GM11168 (cell line): ENCODE measurements at regions not wholly inside any gene's neighbourhood (a gene's known extent, or its start where the extent isn't known, plus 50 kb on each side); places are given as distances from the start of the nearest gene placed in this dataset.

Experiments used
- in situ Hi-C: fragments of 300-500 bp; cut with MboI; formaldehyde crosslinking; loops from one replicate; pipeline ENCODE4 v1.12.0; 2022; ENCODE audit warnings: low sequenced_read_pairs; ENCODE audit not compliant: unreplicated experiment

DNA sequence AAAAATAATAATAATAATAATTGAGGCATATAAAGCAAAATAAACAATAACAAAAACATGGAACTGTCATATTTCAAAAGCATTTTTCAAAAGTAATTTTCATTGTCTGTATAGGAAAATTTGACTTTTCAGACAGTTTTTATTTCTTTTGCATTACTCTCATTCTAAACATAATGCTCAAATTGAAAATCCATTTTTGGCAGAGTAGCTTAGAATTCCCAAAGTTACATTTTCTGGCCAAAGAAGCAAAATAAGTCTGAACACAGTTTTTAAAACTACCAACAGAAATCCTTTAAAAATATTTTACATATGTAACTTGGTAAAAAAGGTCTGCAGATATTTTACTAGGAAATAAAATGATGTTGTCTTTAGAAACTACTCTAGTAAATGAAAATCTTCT, 535.4 kb downstream of the ANKRD7 start:
- in situ Hi-C loops = no loop called here

DNA sequence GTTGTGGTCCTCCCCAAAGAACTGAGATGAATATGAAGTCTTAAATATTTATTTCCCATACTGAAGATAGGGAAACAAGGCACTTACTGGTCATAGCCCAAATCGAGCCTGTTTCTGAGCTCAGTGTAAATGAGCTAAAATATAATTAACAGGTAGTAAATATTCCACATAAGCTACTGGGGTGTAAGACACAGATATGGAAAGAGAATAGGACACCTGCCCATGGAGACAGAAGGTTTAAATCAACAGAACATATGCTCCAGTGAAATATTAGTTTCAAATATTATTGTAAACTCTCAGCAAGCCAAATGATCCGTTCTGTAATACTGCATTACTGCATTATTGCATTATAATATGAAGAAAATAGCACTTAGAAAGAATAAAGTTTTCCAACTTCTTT, 537.9 kb downstream of the ANKRD7 start:
- in situ Hi-C loops = no loop called here

DNA sequence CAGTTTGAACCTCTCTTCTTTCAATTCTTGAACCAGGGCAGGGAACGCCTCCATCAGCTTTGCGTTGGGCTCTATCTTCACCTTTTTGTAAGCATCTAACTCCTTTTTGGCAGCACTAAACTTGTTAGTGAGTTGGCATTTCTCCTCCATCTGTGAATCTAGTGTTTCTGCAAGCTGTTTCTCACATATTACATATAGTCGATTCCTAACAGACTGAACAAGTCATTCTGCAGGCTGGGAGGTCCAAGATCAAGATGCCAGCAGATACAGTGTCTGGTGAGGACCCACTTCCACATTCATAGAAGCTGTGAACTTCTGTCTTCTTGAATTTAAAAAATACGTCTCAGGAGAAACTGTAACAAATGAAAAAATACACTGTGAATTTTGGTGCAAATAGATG, 539.7 kb downstream of the ANKRD7 start:
- in situ Hi-C loops = no loop called here

DNA sequence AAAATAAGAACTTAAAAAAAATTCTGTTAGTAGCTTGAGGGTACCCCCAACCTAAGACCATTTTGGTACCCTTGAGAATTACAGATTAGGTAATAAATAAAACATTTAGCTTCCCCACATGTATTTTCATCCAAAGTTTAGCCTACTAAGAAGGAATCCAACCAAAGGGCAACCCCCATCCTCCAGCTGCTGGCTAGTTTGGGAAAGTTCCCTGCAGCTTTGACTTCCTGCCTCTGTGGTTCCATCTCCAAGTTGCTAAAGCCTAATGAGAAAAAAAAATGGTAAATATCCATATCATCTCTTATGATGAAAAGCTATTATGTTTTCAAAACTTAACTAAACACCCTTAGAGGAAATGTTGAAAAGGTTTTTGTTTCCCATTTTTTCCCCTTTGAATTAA, 547.2 kb downstream of the ANKRD7 start:
- in situ Hi-C loops = no loop called here

DNA sequence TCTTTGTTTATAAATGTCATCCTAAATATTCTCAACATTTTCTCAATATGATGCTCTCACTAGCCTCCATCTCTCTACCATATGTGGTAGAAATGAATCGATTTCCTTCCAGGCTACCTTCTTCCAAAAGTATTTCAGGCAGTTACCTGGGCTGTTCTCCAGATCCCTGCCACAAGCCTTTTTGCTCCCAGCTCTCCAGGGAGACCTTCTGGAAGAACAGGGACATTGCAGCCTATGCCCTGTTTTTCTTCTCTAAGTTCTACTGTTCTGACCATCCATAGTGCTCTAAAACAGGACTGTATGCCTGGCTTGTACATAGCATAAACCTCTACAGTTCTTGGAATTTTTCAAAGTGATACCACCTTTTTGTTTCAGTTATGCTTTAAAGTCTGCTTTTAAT, 552.8 kb downstream of the ANKRD7 start:
- in situ Hi-C loops = no loop called here

DNA sequence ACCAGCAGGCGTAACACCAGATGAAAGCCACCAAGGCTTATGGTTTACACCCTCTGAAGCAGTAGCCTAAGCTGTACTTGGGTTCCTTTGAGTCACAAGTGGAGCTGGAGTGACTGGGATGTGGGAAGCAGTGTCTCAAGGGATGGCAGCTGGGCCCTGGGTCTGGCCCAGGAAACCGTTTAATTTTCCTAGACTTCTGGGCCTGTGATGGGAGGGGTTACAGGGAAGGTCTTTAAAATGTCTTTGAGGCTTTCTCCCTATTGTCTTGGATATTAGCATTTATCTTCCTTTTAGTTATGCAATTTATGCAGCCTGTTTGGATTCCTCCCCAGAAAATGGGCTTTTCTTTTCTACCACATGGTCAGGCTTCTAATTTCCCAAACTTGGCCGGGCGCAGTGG, 568.2 kb downstream of the ANKRD7 start:
- in situ Hi-C loops = no loop called here

DNA sequence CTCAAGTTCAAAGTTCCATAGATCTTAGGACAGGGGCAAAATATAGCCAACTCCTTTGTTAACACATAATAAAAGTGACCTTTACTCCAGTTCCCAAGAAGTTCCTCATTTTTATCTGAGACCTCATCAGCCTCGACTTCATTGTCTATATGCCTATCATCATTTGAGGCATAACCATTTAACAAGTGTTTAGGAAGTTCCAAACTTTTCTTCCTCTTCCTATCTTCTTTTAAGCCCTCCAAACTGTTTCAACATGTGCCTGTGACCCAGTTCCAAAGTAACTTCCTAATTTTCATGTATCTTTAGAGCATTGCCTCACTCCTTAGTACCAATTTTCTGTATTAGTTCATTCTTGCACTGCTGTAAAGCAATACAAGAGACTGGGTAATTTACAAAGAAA, 569.1 kb downstream of the ANKRD7 start:
- in situ Hi-C loops = no loop called here

DNA sequence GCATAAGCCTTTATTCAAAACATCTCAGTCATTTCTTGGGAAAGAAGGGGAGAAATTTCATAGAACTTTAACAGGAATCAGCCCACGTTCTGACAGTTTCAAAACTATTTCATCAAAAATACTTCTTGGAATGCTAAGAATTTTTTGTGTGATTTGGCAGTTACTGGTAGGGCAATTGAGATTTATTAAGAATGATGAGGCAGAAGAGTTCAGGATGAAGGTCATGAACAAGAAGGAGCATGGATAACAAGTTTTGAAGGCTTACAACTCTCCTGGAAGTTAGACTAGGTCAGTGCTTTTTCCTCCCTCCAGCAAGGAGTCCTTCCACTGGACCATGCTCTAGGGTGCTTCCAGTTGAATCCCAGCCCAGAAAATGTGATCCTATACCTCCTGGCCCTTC, 569.9 kb downstream of the ANKRD7 start:
- in situ Hi-C loops = no loop called here

DNA sequence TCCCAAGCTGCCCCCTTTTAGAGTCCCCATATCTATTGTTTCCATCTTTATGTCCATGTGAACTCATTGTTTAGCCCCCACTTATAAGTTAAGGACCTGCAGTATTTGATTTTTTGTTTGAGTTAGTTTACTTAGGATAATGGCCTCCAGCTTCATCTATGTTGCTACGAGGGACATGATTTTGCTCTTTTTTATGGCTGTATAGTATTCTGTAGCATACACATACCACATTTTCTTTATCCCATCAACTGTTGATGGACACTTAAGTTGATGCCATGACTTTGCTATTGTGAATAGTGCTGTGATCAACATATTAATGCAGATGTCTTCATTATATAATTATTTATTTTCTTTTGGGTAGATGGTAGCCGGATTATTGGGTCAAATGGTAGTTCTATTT, 576.9 kb downstream of the ANKRD7 start:
- in situ Hi-C loops = no loop called here

DNA sequence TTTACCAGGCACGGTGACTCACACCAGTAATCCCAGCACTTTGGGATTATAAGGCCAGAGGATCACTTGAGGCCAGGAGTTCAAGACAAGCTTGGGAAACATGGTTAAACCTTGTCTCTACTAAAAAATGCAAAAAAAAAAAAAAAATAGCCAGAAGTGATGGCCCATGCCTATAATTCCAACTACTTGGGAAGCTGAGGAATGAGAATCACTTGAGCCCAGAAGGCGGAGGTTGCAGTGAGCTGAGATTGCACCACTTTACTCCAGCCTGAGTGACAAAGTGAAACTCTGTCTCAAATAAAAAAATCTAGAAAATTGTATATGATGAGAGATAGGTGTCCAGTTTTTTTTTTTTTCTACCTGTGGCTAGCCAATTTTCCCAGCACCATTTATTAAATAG, 578.2 kb downstream of the ANKRD7 start:
- in situ Hi-C loops = no loop called here

DNA sequence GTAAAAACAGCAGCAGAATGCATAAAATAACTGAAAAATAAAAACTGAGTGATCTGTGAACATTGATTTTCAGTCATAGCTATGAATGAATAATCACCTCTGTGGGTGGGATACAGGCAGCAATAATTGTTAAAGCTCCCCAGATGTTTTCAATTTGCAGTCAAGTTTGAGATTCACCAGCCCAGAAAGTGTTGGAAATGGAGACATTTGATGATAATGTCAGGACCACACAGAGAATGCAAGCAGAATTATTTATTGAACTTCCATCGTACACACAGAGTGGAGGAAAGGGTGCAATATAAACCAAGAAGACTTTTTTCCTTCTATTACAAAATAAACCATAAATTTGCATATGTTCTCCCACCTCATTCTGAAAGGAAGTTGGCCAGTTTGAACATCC, 601.7 kb downstream of the ANKRD7 start:
- in situ Hi-C loops = no loop called here

DNA sequence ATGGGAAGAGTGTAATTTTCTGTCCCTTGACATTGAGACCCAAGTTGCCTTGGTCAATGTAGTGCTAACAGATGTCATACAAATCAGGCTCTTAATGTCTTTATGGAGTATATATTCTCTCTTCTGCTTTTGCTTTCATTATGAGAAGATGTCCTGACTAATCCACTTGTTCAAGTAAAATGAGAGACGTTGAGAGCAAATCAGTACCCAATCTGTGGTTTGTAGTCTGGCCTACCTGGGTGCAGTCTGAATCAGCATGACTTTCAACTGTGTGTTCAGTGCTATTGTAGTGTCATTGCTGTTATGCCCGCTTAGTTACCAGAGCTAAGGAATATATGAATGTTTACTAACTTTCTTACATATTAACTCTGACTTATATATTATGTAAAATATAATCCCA, 612.4 kb downstream of the ANKRD7 start:
- in situ Hi-C loops = no loop called here

DNA sequence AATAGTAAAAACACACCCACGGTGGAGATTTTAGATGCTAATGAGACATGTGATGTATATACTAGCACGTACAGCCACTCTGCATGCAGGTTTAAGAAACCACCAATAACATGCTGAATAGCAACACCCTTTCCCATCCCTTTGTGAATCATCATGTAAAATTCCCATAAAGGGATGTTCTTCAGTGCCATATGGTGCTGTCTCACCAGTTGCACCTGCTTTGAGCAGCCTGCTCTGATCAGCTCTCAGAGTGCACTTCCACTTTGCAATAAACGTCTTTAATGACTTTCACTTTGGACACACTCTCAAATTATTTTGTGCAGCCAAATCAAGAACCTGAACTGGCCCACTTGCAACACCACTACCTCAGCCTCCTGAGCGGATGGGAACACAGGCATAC, 615.0 kb downstream of the ANKRD7 start:
- in situ Hi-C loops = no loop called here

DNA sequence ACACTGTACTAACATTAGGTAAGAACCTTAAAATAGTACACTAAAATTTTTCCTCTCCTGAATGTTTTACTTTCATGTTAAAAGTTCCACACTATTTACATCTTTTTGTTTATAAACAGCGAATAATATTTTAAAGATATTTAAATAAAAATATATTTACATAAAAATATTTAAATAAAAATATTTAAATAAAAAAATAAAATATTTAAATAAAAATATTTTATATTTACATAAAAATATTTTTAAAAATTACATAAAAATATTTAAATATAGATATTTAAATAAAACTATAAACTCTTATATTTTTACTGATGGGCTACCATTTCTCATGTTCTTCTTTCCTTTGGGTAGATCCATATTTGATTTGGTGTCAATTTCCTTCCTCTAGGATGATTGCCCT, 619.0 kb downstream of the ANKRD7 start:
- in situ Hi-C loops = no loop called here

DNA sequence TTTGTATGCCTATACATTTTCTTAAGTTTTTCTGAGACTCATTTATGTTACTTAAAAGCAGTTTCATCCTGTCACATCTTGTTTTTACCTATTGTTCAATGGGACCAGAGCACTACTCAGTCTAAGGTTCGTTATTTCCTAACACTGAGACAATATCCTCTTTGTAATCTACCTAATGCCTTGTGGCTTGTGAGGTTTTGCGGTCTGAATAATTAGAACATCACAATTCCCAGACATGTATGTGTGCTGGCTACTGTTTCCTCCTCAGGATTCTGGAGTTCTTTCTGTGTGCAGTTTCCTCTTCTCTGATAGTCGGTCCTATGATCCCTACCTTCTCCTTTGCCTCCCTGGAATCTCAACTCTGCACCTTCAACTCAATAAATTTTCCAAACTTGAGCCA, 620.2 kb downstream of the ANKRD7 start:
- in situ Hi-C loops = no loop called here

DNA sequence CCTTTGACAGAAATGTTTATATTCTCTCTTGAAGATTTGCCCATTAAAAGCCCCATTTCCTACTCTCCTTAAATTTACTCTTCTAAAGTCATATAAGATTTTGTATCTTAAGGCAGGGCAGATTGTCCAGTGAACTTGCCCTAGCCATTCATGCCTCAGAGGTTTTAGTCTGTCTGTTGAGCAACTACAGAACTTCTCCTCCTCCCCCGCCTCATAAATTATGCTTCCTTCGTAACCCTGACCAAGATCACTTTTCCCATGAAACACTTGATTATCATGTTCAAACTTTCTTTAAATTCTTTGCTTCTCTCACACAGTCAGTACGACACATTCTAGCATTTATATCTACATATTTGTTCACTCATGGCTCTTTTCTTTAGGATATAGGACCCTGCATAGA, 621.3 kb downstream of the ANKRD7 start:
- in situ Hi-C loops = no loop called here

DNA sequence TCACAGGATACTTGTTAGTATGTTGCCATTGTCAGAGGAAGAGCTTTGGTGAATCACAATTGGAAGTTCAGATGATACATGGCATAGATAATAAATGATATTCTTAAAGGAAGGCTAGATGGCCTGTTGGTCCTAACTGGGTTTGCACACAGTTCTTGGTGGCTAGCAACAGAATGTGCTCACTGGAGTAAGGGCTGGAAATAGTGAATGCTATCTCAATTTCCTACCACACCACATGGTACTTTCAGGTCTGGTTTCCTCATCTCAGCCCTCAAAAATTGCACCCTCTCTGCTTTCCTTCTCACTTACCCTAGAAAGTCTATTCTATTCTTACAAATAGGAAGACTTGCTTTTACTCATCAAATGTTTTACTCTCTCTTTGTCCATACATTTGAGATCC, 622.5 kb downstream of the ANKRD7 start:
- in situ Hi-C loops = no loop called here

DNA sequence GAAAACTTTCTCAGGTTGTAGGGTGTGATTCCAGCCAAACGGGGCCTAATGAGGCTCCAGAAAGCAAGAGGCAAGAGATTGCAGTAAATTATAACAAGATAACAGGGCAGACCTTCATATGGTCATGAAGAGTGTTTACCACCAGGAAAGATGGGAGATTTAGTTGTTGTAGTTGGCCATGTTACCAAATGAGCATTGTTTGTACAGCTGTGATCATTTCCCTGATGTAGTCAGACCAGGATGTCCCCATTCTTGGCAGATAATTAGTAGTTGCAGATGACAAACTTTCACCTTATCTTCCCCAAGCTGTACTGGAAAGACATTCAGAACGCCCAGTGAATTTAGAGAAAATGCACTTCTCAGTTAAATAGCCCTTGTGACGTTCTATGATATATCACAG, 630.8 kb downstream of the ANKRD7 start:
- in situ Hi-C loops = no loop called here

DNA sequence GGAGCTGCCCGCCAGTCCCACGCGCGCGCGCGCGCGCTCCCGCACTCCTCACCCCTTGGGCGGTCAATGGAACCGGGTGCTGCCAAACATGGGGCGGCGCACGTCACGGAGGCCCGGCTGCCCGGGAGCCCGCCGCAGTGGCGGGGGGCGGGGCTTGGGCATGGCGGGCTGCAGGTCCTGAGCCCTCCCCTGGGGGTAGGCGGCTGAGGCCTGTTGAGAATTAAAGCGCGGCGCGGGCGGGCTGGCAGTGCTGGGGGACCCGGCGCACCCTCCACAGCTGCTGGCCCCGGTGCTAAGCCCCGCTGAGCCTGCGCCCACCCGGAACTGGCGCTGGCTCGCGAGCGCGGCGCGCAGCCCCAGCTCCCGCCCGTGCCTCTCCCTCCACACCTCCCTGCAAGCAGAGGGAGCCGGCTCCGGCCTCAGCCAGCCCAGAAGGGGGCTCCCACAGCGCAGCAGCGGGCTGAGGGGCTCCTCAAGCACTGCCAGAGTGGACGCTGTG, 634.2 kb downstream of the ANKRD7 start:
- in situ Hi-C loops = no loop called here

DNA sequence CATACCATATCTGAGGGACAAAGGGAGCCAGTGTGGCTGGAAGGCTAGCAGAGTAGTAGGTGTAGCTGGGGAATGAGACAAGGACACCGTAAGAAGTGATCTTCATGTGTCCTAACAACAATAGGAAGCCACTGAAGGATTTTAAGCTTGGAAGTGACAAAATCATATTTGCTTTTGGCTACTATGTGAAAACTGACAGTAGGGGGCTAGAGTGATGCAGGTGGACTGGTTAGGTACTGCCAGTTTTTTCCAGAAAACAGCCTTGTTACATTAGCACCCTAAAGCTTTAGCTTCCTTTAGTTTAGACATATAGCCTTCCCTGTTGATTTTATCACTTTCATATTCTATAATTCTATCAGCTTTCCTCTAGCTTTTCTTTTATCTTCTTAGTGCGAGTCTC, 637.1 kb downstream of the ANKRD7 start:
- in situ Hi-C loops = no loop called here

DNA sequence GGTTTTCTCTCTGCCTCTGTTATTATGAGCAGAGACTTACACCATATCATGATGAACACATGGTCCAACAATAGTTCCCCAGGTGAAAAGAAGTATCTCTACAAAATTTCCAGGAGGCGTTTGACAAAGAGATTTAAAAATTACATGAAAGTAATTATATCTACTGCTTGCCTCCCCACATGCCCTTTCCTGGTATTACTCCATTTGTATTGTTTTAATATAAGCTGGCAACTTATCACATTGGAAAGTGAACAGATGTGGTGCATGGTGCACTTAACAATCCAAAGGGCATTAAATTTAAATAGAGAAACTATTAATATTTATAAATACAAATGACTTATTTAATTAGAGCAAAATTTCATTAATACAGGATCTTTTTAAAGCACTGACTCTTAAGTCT, 638.2 kb downstream of the ANKRD7 start:
- in situ Hi-C loops = no loop called here

DNA sequence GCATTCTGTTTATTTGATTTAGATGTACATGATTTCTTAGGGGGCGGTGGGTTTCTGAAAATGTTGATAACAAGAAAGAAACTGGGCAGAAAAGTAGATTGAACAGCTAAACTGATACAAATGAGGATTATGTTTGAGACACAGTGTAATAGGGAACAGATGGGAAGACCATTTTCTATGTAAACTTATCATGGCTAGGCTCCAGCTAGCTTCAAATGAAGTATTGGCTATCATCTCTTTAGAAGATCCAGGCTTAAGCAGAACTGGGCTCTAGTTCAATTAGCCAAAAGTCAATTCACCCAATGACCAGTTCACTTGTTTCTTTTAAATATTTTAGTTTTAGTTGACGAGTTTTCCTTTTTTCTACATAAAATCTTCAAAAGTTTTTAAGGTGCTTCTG, 639.5 kb downstream of the ANKRD7 start:
- in situ Hi-C loops = no loop called here

DNA sequence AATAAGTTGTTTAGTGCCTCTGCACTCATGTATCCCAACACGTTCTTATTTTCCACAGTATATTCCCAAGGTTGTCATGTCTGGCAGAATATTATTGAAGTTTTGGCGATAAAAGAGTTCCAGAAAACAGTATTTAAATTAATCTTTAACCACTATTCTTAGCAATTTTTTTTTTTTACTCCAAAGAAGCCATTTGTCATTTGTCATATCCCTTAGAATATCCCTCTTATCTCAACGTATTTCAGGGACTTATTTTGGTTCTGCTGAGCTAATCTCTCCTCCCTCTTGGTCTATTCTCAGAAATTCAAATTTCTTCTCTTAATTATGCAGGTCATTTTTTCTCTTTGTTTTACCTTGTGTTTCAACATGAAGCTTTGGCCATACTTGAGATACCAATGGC, 643.4 kb downstream of the ANKRD7 start:
- in situ Hi-C loops = no loop called here
